Activated CD4-positive, alpha-beta T cell treated with anti-CD3 and anti-CD28 coated beads for 36 hours (primary cell): ENCODE measurements at regions not wholly inside any gene's neighbourhood (a gene's known extent, or its start where the extent isn't known, plus 50 kb on each side); places are given as distances from the start of the nearest gene placed in this dataset.

Experiments
- ATAC-seq: fragments of 200-7000 bp; cut with Tn5 transposase; one replicate; pipeline ENCODE4 v1.10.0; 2021; ENCODE audit warnings: mild to moderate bottlenecking, moderate library complexity
- CTCF ChIA-PET: fragments of 350-600 bp; sonication (Branson Sonifier 250); formaldehyde crosslinking; loops from one replicate; lab custom pipeline; 2021; ENCODE audit warnings: antibody characterized with exemption; lab: Charles Lee
- POLR2A ChIA-PET: fragments of 350-600 bp; sonication (Branson Sonifier 250); formaldehyde crosslinking; loops from one replicate; lab custom pipeline; 2021; ENCODE audit warnings: antibody characterized with exemption, inconsistent platforms; lab: Charles Lee
- DNase-seq: peaks from one replicate; pipeline ENCODE4 v3.0.0-alpha.2; 2020
- H3K27ac Mint-ChIP-seq: one replicate; pipeline ENCODE4 v1.8.0; 2021; ENCODE audit warnings: mixed read lengths
- H3K27me3 Mint-ChIP-seq: one replicate; pipeline ENCODE4 v1.8.0; 2021; ENCODE audit warnings: mixed read lengths
- H3K36me3 Mint-ChIP-seq: one replicate; pipeline ENCODE4 v1.8.0; 2021; ENCODE audit warnings: low read depth, mixed read lengths
- H3K4me1 Mint-ChIP-seq: one replicate; pipeline ENCODE4 v1.8.0; 2021; ENCODE audit warnings: mixed read lengths
- H3K4me3 Mint-ChIP-seq: one replicate; pipeline ENCODE4 v1.8.0; 2021; ENCODE audit warnings: mild to moderate bottlenecking, moderate library complexity, mixed read lengths
- H3K9me3 Mint-ChIP-seq: one replicate; pipeline ENCODE4 v1.8.0; 2021; ENCODE audit warnings: low read depth, mixed read lengths
- intact Hi-C, 2 experiments: fragments of 100-400 bp; cut with DNase I in 1 of 2; cut with micrococcal nuclease in 1 of 2; formaldehyde crosslinking; loops; one replicate each; pipeline versions ENCODE4 v1.14.2 to v1.15.1; 2022 to 2024; cut with DNase I, micrococcal nuclease

DNA sequence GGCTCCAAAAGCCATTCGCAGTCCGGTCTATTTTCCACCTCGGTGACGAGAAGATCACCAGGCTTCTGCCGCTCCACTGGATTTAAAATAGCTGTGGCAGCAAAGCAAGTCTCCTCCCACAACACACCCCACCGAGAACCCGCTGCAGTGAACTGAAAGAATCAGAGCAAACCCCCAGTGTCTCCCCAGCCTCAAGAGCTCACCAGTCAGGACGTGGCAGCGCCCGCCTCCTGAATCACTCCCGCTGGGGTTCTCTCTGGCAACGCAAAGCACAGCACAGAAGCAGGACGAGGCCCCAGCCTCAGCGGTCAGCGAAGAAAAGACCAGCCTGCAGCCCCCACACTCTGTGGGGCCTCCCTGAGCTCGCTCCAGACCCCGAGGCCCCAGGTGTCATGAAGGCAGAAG, 126.1 kb upstream of the PPP2R2D start:
- ATAC-seq (no peak), DNase-seq (no peak)
- Mint-ChIP-seq H3K9me3 (peaks cover 22% of the 10 kb centered on the region), H3K27me3 (peaks cover 4% of the 10 kb centered on the region), H3K27ac (no peak overlapping the region), H3K36me3 (peaks cover 3% of the 10 kb centered on the region), H3K4me3 (no peak overlapping the region), H3K4me1 (no peaks in the 10 kb centered on the region)
- ChIA-PET POLR2A (no interaction called here), CTCF (no interaction called here)
- intact Hi-C loops = no loop called here

- Mint-ChIP-seq H3K9me3 (peaks cover 22% of the 10 kb centered on the region), H3K4me3 (no peak overlapping the region), H3K27ac (no peak overlapping the region), H3K36me3 (peaks cover 3% of the 10 kb centered on the region), H3K27me3 (peaks cover 2% of the 10 kb centered on the region), H3K4me1 (no peaks in the 10 kb centered on the region)
- ChIA-PET CTCF (no interaction called here), POLR2A (no interaction called here)
- DNase-seq = no peak
- ATAC-seq = no peak
- intact Hi-C loops = no loop called here
Measured at GRCh38 chr10:131775433-131775832, 125.4 kb upstream of the PPP2R2D start.

- DNase-seq (no peak), ATAC-seq (no peak)
- Mint-ChIP-seq H3K4me3 (no peak overlapping the region), H3K9me3 (peaks cover 22% of the 10 kb centered on the region), H3K36me3 (peaks cover 3% of the 10 kb centered on the region), H3K4me1 (no peaks in the 10 kb centered on the region), H3K27me3 (peaks cover 2% of the 10 kb centered on the region), H3K27ac (no peak overlapping the region)
- POLR2A ChIA-PET = no interaction called here
- intact Hi-C loops = no loop called here
- CTCF ChIA-PET = no interaction called here
Measured at GRCh38 chr10:131775833-131776232, 125.0 kb upstream of the PPP2R2D start.

DNA sequence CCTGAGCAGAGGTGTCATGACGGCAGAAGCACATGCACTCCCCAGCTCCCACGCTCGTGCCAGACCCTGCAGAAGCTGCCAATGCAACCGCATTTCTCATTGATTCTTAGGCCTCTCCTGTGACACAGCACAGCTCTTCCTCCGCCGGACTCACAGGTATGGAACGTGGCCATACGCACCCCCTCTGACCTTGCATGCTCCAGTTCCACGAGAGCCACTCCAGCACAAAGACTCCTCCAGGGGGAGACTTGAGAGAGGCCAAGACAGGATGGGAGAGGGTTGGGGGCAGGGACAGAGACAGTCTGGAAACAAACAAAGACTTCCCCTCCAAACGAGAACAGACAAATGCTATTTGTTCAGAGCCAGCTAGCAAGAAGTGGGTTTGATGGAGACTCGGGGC, 124.3 kb upstream of the PPP2R2D start:
- H3K27ac Mint-ChIP-seq = no peak overlapping the region
- ChIA-PET POLR2A (no interaction called here), CTCF (no interaction called here)
- H3K27me3 Mint-ChIP-seq = peaks cover 2% of the 10 kb centered on the region
- H3K9me3 Mint-ChIP-seq = peaks cover 22% of the 10 kb centered on the region
- ATAC-seq (no peak), DNase-seq (no peak)
- H3K4me3 Mint-ChIP-seq = no peak overlapping the region
- H3K4me1 Mint-ChIP-seq = no peaks in the 10 kb centered on the region
- intact Hi-C loops = no loop called here
- peaks cover 3% of the 10 kb centered on the region for H3K36me3 Mint-ChIP-seq

- no peak overlapping the region for H3K4me3 Mint-ChIP-seq
- H3K36me3 Mint-ChIP-seq = peaks cover 3% of the 10 kb centered on the region
- peaks cover 2% of the 10 kb centered on the region for H3K27me3 Mint-ChIP-seq
- ChIA-PET CTCF (no interaction called here), POLR2A (no interaction called here)
- ATAC-seq (no peak), DNase-seq (no peak)
- intact Hi-C loops = no loop called here
- H3K9me3 Mint-ChIP-seq = peaks cover 22% of the 10 kb centered on the region
- no peak overlapping the region for H3K27ac Mint-ChIP-seq
- no peaks in the 10 kb centered on the region for H3K4me1 Mint-ChIP-seq
Measured at GRCh38 chr10:131777162-131777561, 123.6 kb upstream of the PPP2R2D start.

GRCh38 chr10:131777921-131778320, 122.9 kb upstream of the PPP2R2D start:
- H3K4me3 Mint-ChIP-seq = no peak overlapping the region
- peaks cover 22% of the 10 kb centered on the region for H3K9me3 Mint-ChIP-seq
- POLR2A ChIA-PET = no interaction called here
- intact Hi-C loops = no loop called here
- CTCF ChIA-PET = no interaction called here
- H3K27me3 Mint-ChIP-seq = no peaks in the 10 kb centered on the region
- no peak overlapping the region for H3K27ac Mint-ChIP-seq
- H3K36me3 Mint-ChIP-seq = peaks cover 3% of the 10 kb centered on the region
- no peak for DNase-seq
- ATAC-seq = no peak
- H3K4me1 Mint-ChIP-seq = no peaks in the 10 kb centered on the region

DNA sequence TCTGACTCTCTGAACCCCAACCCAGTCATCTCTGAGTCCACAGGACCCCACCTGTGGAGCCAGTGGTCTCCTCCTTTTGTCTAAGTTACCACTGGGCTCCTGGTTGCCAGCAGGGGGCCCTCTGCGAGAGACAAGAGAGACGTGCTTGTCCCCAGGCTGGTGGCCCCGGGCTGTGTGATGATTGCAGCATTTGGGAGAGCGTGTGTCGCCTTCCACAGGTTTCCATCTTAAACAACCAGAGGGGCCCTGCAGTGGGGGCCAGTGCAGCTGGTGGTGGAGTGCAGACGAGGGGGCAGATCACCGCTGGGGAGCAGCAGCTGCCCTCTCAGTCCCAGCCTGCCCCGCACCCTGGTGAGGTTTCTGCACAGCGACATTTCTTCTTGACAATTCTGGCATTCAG, 122.4 kb upstream of the PPP2R2D start:
- ATAC-seq (no peak), DNase-seq (no peak)
- Mint-ChIP-seq H3K4me3 (no peak overlapping the region), H3K9me3 (peaks cover 22% of the 10 kb centered on the region), H3K4me1 (no peaks in the 10 kb centered on the region), H3K27me3 (no peaks in the 10 kb centered on the region), H3K36me3 (peaks cover 3% of the 10 kb centered on the region), H3K27ac (no peak overlapping the region)
- intact Hi-C loops = no loop called here
- POLR2A ChIA-PET = no interaction called here
- CTCF ChIA-PET = no interaction called here

DNA sequence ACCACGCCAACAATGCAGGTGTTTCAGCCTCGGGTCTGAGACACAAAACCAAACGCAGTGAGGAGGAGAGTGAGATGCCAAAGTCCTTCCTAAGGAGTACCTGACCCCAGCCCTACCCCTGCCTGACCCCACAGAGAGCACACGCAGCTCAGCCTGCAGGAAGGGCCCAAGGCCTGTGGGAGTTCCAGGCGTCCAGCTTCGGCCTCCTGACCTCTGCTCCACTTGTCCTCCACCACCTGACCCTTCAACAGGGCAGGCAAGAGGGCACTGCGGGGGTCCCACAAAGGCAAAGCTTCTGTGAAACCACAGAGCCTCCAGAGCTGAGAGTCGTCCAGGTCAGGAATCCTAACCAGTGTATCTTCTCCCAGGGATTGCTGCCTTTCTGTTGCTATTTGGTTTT, 122.0 kb upstream of the PPP2R2D start:
- Mint-ChIP-seq H3K27ac (no peak overlapping the region), H3K4me1 (no peaks in the 10 kb centered on the region), H3K36me3 (peaks cover 3% of the 10 kb centered on the region), H3K9me3 (peaks cover 22% of the 10 kb centered on the region), H3K4me3 (no peak overlapping the region), H3K27me3 (no peaks in the 10 kb centered on the region)
- ChIA-PET POLR2A (no interaction called here), CTCF (no interaction called here)
- DNase-seq (no peak), ATAC-seq (no peak)
- intact Hi-C loops = no loop called here

GRCh38 chr10:131779661-131780394, 121.0 kb upstream of the PPP2R2D start:
- Mint-ChIP-seq H3K27me3 (no peaks in the 10 kb centered on the region), H3K4me3 (no peak overlapping the region), H3K4me1 (no peaks in the 10 kb centered on the region), H3K9me3 (peaks cover 22% of the 10 kb centered on the region), H3K27ac (no peak overlapping the region), H3K36me3 (peaks cover 3% of the 10 kb centered on the region)
- CTCF ChIA-PET = no interaction called here
- POLR2A ChIA-PET = no interaction called here
- DNase-seq (no peak), ATAC-seq (no peak)
- intact Hi-C loops = no loop called here

GRCh38 chr10:131781076-131781475, 119.7 kb upstream of the PPP2R2D start:
- CTCF ChIA-PET = no interaction called here
- Mint-ChIP-seq H3K36me3 (peaks cover 3% of the 10 kb centered on the region), H3K9me3 (peaks cover 21% of the 10 kb centered on the region), H3K27ac (no peak overlapping the region), H3K27me3 (no peaks in the 10 kb centered on the region), H3K4me1 (no peaks in the 10 kb centered on the region), H3K4me3 (no peak overlapping the region)
- DNase-seq (no peak), ATAC-seq (no peak)
- POLR2A ChIA-PET = no interaction called here
- intact Hi-C loops = no loop called here

- ATAC-seq = no peak
- ChIA-PET POLR2A (no interaction called here), CTCF (no interaction called here)
- DNase-seq = no peak
- intact Hi-C loops = no loop called here
- H3K36me3 Mint-ChIP-seq = no peaks in the 10 kb centered on the region
- no peaks in the 10 kb centered on the region for H3K4me1 Mint-ChIP-seq
- peaks cover 14% of the 10 kb centered on the region for H3K9me3 Mint-ChIP-seq
- H3K27ac Mint-ChIP-seq = no peak overlapping the region
- no peaks in the 10 kb centered on the region for H3K27me3 Mint-ChIP-seq
- no peak overlapping the region for H3K4me3 Mint-ChIP-seq
Measured at GRCh38 chr10:131781791-131782190, 119.0 kb upstream of the PPP2R2D start.

- Mint-ChIP-seq H3K27me3 (peaks cover 3% of the 10 kb centered on the region), H3K9me3 (peaks cover 1% of the 10 kb centered on the region), H3K27ac (no peak overlapping the region), H3K4me1 (no peaks in the 10 kb centered on the region), H3K4me3 (no peak overlapping the region), H3K36me3 (no peaks in the 10 kb centered on the region)
- POLR2A ChIA-PET = no interaction called here
- CTCF ChIA-PET = no interaction called here
- intact Hi-C loops = no loop called here
- DNase-seq = no peak
- no peak for ATAC-seq
Measured at GRCh38 chr10:131784363-131785120, 116.3 kb upstream of the PPP2R2D start.
